ENCODE measurements at regions not wholly inside any gene's neighbourhood (a gene's known extent, or its start where the extent isn't known, plus 50 kb on each side); places are given as distances from the start of the nearest gene placed in this dataset.
"Not testable (repeated sequence)": the region's sequence is repeated elsewhere in the genome, so short reads cannot be mapped to it uniquely, and the experiment has no call there.

DNA sequence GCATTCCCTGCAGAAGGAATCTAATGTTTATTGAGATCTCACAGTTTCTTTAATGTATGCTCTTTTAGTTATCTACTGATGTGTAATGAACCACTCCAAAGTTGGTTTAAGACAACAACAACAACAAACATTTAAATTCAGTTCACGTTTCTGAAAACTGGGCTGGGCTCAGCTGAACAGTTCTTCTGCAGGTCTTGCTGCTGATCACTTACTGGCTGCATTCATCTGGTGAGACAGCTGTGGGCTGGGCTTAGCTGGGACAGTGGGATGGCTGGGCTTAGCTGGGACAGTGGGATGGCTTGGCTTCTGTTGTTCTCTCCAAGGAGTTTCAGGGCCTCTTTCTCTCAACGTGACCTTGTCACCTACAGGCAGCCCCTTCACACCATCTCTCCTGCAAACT lies 544.3 kb upstream of the CDH5 start:
- no peak for DNase-seq
- in situ Hi-C loops (cut with MboI; ENCODE audit: low pct_unique_long_range_greater_than_20kb, low sequenced_read_pairs): no loop called here

DNA sequence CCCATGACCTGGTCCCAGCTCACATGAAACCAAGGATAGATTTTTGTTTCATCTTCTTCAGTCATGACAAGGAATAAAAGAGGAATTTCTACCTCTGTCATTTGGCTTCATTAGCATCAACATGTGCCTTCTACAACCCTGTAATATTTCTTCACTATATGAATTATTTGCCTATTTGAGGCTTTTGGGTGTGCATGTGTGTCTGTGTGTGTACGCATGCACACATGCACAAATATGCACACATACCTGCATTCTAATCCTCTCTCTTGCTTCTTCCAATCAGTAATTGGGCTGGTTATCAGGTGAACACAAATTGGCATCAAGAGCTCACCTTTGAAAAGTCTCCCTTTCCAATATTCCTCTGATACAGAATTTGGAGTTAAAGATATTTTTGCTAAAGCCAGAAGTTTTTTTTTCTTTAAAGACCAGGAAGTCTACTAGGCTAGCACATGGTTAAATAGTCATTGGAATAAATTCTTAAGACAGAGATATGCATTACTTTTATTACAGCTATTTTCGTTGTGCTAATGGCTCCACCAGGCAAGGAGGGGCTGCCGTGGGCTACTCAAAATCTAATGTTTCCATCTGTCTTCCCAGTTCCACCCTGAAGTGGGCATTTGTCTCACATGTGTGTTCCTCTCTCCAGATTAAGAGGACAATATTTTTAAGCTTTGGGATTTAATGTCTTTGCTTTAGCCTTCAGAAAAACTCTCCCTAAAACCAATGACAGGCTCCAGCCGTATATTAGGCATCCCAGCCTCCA lies 547.2 kb upstream of the CDH5 start:
- in situ Hi-C loops (cut with MboI; ENCODE audit: low pct_unique_long_range_greater_than_20kb, low sequenced_read_pairs): no loop called here
- no peak for DNase-seq

DNA sequence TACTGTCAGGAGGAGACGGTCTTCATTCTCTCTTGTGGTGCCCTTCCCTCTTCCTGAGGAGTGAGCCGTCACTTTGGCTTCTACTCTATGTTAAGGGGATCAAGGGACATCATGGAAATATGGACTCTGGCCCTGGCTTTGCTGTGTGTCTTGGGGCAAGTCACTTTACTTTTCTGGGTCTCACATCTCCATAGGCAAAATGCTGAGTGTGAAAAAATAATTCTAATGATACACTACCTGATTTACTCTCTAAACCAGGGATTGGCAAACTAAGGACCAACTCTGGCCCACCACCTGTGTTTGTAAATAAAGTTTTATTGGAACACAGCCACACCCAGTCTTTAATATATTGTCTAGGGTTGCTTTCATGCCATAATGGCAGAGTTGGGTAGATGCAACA lies 548.7 kb upstream of the CDH5 start:
- no peak for DNase-seq
- in situ Hi-C loops (cut with MboI; ENCODE audit: low pct_unique_long_range_greater_than_20kb, low sequenced_read_pairs): no loop called here

DNA sequence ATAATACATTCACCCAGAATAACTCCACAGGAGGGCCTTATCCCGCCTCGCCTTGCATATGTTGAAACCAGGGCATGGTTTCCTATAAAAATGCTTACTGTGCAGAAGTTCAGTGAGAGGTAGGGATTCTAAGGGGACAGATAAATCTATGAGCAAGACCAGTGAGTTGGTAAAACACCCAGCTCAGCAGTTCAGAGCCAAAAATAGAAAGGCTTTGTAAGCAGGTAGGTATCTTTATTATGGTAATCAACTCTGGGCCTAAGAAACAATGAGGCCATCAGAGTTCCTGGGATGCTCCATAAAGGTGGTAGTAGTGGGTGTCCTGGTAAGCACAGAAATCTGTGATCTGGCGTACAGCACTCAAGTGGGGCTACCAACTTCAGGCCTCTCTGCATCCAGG lies 549.4 kb upstream of the CDH5 start:
- no peak for DNase-seq
- in situ Hi-C loops (cut with MboI; ENCODE audit: low pct_unique_long_range_greater_than_20kb, low sequenced_read_pairs): no loop called here

DNA sequence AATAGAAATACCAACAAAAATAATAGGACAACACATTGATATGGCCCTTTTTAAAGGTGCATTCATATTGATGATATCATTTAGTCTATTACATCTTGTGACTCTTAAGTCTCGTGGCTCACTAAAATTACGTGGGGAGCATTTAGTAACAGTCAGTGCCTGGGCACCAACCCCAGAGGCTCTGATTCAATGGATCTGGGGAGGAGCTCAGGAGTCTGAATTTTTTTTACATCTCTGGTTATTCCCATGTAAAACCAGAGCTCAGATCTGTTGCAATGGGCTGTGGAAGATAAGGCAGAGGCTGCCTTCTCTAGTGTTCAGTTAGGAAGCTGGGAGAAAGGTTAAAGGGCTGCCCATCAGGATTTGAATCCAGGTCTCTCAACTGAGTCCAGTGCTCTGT lies 549.9 kb upstream of the CDH5 start:
- no peak for DNase-seq
- in situ Hi-C loops (cut with MboI; ENCODE audit: low pct_unique_long_range_greater_than_20kb, low sequenced_read_pairs): no loop called here

DNA sequence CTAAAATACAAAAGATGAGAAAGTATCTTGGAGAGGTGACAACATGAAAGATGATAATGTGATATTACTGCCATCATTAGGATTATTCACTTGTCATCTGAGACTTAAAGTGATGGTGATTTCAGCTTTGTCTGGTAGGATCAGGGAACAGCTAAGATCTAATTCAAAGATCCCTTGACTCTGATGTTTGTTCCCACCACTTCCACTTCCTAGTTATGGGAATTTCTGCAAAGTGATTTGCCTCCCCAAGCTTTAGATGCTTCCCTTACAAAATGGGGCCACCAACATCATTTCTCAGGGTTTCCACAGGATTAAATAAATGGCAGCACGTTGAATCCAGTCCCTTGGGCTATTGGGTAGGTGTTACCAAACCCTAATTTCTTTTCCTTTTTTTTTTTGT lies 550.8 kb upstream of the CDH5 start:
- in situ Hi-C loops (cut with MboI; ENCODE audit: low pct_unique_long_range_greater_than_20kb, low sequenced_read_pairs): no loop called here
- no peak for DNase-seq

DNA sequence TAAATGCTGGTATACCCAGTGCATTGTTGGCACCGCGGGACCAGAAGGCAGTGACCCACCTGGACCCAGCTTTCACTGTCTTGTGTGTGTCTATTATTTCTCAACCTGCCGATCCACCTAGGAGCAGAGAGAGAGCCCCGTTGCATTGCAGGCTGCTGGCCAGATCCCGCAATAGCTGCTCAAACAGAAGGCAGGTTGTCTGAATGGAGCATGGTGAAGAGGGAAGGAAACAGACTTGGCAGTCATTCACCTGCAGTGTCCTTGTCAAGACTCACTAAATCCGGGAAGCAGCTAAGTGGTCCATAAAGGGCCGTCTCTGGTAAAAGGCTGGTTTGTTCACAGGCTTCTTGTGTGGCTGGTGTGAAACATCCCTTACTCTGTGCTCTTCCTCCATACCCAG lies 552.6 kb upstream of the CDH5 start:
- in situ Hi-C loops (cut with MboI; ENCODE audit: low pct_unique_long_range_greater_than_20kb, low sequenced_read_pairs); DNase-seq: not testable (repeated sequence)

DNA sequence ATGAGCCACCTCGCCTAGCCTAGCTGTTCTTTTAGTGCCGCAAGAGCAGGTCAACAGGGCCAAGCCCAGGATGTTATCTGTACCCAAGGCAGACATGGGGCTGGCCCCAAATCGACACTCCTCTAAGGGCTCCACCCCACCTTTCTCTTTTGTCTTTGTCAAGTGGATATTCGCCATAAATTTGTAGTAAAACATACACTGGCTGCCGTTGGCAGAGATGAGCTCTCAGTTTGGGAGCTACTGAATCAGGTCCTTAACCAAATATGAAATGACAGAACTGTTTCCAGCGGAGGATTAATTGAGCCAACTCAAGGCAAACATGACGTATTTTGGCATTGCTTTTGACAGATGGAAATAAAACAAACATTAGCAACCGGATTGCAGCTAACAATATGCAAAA lies 556.9 kb upstream of the CDH5 start:
- no peak for DNase-seq
- in situ Hi-C loops (cut with MboI; ENCODE audit: low pct_unique_long_range_greater_than_20kb, low sequenced_read_pairs): no loop called here

DNA sequence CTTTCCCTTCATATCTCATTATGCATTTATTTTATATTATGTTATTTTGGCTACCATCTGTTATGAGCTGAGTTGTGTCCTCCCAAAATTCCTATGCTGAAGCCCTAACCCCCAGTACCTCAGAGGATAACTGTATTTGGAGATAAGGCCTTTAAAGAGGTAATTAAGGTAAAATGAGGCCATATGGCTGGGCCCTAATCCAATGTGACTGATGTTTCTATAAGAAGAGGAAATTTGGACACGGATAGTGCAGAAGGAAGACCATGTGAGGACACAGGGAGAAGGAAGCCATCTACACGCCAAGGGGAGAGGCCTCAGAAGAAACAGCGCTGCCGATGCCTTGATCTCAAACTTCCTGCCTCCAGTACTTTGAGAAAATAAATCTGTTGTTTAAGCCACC lies 557.7 kb upstream of the CDH5 start:
- DNase-seq: no peak
- in situ Hi-C loops (cut with MboI; ENCODE audit: low pct_unique_long_range_greater_than_20kb, low sequenced_read_pairs): no loop called here

DNA sequence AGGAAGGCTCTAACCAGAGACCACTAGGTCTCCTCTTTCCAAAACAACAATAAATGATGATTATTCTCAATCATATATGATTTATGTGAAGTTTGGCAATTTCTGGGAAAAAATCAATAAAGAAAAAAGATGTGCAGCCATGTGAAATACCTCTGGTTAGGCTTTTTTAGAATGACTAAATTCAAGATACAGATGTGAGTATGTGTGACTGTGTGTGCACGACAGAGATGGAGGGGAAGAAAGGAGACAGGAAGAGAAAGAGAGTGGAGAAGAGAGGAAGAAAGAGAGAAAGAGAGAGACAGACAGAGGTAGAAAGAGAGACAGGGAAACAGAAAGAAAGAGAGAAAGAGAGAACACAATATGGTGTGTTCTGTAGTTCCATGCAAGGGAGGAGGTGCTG lies 558.6 kb upstream of the CDH5 start:
- DNase-seq: no peak
- in situ Hi-C loops (cut with MboI; ENCODE audit: low pct_unique_long_range_greater_than_20kb, low sequenced_read_pairs): no loop called here

DNA sequence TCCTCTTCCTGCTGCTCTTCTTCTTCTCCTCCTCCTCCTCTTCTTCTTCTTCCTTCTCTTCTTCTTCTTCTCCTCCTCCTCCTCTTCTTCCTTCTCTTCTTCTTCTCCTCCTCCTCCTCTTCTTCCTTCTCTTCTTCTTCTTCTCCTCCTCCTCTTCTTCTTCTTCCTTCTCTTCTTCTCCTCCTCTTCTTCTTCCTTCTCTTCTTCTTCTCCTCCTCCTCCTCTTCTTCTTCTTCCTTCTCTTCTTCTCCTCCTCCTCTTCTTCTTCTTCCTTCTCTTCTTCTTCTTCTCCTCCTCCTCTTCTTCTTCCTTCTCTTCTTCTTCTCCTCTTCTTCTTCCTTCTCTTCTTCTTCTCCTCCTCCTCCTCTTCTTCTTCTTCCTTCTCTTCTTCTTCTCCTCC lies 560.8 kb upstream of the CDH5 start:
- DNase-seq; in situ Hi-C loops (cut with MboI; ENCODE audit: low pct_unique_long_range_greater_than_20kb, low sequenced_read_pairs): not testable (repeated sequence)

DNA sequence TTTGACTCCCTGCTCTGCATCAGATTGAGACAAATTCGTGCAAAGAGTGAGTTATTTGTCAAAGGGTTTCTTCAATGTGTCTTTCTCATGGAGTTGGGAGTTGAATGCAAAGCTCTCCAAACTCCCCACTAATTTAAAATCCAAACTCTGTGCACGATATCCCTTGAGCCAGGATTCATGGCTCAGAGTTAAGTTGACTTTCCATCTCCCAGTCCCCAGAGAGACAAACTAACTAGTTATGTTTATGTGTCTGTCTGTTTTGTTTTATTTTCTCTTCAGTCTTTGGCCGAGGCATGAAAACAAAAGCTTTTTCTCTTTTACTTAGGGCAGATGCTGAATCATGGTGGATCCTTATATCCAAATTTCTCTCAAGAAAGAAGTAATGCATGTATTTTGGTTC lies 570.0 kb upstream of the CDH5 start:
- DNase-seq: no peak
- in situ Hi-C loops (cut with MboI; ENCODE audit: low pct_unique_long_range_greater_than_20kb, low sequenced_read_pairs): no loop called here

DNA sequence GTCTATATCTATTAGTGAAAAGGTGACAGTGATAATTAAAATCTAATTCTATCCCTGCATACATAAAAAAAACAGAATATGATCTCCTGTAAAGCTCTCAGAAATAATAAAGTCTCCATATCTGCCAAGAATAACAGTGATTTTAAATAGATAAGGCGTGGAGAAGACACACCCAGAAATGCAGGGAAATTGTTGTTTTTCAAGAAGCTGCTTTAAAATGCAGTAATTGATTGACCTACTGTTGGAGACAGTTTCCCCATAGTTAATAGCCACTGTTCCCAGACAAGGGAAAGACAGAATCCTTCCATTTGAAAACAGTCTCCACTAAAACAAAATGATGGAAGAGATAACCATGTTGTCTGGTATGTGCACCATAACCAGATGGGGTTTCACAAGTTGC lies 571.5 kb upstream of the CDH5 start:
- in situ Hi-C loops (cut with MboI; ENCODE audit: low pct_unique_long_range_greater_than_20kb, low sequenced_read_pairs): no loop called here
- no peak for DNase-seq

DNA sequence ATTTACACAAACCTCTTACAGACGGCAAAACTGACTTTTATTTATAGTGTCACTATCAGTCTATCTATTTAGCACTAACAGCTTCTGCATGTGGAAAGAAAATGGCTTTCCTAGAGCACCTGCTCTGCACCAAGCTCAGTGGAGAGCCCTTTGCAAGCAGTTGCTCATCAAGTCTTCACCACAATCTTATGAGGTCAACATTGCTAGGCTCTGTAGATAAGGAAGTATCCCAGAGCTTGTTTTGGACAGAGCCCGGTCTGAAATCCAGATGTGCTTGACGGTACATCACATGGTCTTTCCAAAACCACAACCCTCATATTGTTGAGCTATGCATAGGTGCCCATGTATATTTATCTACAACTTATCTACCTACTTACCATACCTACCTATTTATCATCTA lies 572.7 kb upstream of the CDH5 start:
- in situ Hi-C loops (cut with MboI; ENCODE audit: low pct_unique_long_range_greater_than_20kb, low sequenced_read_pairs): no loop called here
- DNase-seq: no peak

DNA sequence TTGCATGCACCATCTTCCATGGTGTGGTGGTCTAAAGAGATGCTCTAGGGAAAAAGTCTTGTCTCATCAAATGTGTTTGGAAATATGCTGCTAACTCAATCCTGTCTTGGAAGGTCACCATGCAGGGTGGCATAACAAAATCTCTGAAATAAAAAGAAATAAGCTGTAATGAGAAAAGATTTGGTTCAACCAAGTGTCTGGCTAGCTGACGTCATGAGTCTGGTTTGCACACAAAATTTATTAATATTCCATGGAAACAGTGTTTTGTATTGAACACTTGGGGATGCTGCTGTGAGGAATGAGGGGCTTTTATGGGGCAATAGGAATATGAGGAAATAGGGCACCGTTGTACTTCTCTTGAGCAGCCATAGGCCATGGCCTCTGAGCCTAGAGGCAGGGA lies 575.7 kb upstream of the CDH5 start:
- no peak for DNase-seq
- in situ Hi-C loops (cut with MboI; ENCODE audit: low pct_unique_long_range_greater_than_20kb, low sequenced_read_pairs): no loop called here

DNA sequence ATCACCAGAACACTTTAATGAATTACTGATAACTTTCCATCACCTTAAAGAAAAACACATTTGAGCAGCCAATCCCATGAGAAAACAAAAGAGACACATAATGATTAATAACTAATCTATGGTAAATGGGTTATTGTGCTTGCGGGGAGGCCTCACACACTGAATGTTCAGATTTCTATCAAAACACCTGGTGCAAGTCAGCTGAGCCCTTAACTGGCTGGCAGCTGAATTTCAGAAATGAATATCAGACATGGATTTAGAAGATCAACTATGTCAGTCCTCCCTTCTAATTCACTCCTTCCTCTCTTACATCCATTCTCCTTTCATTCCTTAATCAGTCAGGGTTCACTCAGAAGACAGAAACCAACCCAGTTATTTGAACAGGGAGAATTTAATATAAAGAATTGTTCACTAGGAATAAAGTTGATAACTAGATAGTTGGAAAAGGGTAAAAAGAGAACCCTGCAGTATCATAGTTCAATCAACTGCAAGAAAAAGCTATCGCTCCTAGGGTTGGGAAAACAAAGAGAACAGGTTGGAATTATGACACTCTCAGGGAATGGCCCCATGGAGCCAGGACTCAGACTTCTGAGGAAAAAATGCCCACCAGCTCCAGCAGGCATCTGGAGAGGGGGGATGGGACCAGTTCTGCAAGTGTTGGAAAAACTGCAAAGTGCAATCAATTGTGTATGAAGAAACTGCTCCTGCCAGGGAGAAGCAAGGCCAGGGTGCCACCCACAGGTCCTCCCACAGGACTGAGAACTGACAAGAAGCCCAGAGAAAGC lies 577.1 kb upstream of the CDH5 start:
- in situ Hi-C loops (cut with MboI; ENCODE audit: low pct_unique_long_range_greater_than_20kb, low sequenced_read_pairs): no loop called here
- DNase-seq: no peak

DNA sequence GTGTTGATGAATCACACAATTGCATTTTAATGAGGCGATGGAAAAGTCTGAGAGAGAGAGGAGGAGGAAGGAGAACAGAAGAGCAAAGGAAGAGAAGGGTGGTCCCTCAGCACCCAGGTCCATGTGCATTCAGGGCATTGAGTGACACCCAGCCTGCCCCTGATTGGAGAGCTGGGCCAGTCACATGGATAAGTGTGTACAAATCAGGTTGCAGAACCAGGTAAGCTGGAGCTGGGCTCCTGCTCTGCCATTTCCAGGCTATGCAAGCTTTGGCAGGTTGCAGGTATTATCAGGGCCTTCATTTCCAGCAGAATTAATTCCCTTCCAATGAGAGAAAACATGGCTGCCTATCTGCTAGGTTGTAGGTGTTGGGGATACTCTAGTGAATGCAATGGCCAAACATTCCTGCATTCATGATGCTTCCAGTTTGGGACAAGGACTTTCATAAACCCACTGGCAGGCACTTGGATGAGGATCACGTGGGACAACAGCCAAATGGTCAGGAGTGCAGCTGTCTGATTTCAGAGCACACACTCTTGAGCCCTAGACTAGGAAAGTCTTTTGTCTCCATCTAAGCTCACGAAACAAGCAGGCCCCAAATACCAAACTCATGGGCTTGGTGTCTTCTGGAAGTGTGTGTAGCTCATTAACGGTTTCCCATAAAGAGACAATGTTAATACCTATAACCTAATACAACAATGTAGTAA lies 577.9 kb upstream of the CDH5 start:
- DNase-seq: no peak
- in situ Hi-C loops (cut with MboI; ENCODE audit: low pct_unique_long_range_greater_than_20kb, low sequenced_read_pairs): no loop called here

DNA sequence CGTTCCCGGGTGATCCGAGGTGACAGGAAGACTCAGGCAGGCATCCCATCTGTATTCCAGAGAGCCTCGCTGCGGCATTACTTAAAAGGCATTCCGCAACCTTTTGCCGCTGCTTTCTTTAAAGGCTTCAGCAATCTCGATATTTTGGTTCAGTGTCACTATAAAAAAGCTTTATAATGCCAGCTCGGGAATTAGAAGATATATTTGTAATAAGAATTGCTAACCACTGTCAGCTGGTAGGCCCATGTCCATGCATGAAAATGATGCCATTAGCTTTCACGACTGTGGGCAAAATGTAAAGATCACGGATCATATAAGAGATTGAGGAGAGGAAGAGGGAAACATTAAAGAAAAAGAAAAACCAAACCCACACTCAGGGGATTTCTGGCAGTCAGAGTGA lies 578.6 kb upstream of the CDH5 start:
- in situ Hi-C loops (cut with MboI; ENCODE audit: low pct_unique_long_range_greater_than_20kb, low sequenced_read_pairs): no loop called here
- no peak for DNase-seq

DNA sequence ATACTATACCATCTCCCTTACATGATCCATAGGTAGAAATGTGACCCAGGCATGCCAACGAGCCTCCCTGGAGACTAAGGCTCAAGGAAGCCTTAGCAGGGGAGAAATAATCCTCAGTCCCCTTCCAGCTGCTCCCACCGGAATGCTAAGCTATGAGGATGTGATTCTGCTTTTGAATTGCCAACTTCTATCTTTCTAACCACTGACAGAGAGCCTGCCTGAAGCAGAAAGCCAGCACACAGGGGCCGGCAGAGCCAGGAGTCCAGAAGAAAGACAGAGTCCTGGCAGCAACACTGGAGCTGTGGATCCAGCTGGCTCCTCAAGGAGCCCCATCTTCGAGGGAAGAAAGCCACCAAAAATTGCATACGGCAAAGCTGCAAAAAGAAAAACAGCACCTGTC lies 579.6 kb upstream of the CDH5 start:
- no peak for DNase-seq
- in situ Hi-C loops (cut with MboI; ENCODE audit: low pct_unique_long_range_greater_than_20kb, low sequenced_read_pairs): no loop called here

DNA sequence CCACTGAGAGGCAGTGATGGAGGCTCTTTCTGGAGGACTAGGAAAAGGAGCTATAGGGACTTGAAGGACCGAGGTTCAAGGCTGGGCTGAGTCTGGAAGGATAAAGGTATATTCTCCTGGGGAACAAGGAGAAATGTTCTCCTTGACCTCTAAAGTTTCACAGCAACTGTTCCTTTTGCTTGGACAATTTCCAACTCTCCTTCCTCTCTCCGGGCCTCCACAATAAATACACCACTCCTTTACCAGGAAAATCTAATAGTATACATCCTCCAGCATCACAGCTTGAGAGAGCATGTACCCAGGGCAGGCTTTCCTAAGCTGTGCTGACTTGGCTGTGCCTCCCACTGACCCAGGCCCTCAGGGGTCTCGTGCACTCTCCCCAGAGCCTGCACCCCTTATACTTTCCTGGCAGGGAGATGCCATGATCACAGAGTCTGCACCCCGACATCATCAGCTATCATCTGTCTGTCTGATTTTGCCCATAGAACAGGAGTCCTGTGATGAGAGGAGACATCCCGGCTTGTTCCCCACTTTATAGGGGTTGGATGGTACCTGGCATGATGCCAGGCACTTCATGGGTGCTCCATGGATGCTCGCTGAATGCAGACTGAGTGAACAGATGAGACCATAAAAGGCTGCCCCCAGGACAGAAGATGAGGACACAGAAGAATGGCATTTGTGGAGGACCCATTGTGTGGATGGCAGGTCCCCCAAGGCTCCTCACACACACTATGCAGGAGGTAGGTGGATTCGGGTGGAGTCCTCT lies 582.6 kb upstream of the CDH5 start:
- DNase-seq: no peak
- in situ Hi-C loops (cut with MboI; ENCODE audit: low pct_unique_long_range_greater_than_20kb, low sequenced_read_pairs): no loop called here
